B cell (primary cell): ENCODE measurements at regions not wholly inside any gene's neighbourhood (a gene's known extent, or its start where the extent isn't known, plus 50 kb on each side); places are given as distances from the start of the nearest gene placed in this dataset.
A peak's percentile ranks its signal among the peaks of the same experiment; 100 is the strongest.

ENCODE experiments used
- CTCF ChIP-seq: fragments of 200-600 bp; IDR thresholded peaks from one replicate; pipeline ENCODE4 v1.8.0; 2022; ENCODE audit warnings: antibody characterized with exemption, mild to moderate bottlenecking
- EZH2 ChIP-seq: IDR thresholded peaks from 2 replicates; pipeline ENCODE4 v1.6.1; 2012; ENCODE audit warnings: borderline replicate concordance, low read depth, mild to moderate bottlenecking, moderate library complexity, low read length; ENCODE audit not compliant: insufficient read depth, poor library complexity, severe bottlenecking

- TF ChIP-seq CTCF (peak; percentile 89), EZH2 (no peak)
Measured at GRCh38 chr4:138870737-138871554, 144.6 kb upstream of the NOCT start.
